ENCODE measurements at regions not wholly inside any gene's neighbourhood (a gene's known extent, or its start where the extent isn't known, plus 50 kb on each side); places are given as distances from the start of the nearest gene placed in this dataset.

- in situ Hi-C loops (cut with HindIII; ENCODE audit: low pct_unique_long_range_greater_than_20kb, low sequenced_read_pairs) = no loop called here
- no peak for DNase-seq (ENCODE audit: low read depth, low spot score)
Measured at GRCh38 chr20:57867181-57867803, 157.5 kb upstream of the PMEPA1 start.

- in situ Hi-C loops (cut with HindIII; ENCODE audit: low pct_unique_long_range_greater_than_20kb, low sequenced_read_pairs) = no loop called here
- no peak for DNase-seq (ENCODE audit: low read depth, low spot score)
Measured at GRCh38 chr20:57866250-57867106, 156.7 kb upstream of the PMEPA1 start.

GRCh38 chr20:57865266-57865665, 155.5 kb upstream of the PMEPA1 start:
- no peak for DNase-seq (ENCODE audit: low read depth, low spot score)
- in situ Hi-C loops (cut with HindIII; ENCODE audit: low pct_unique_long_range_greater_than_20kb, low sequenced_read_pairs) = no loop called here

GRCh38 chr20:57860576-57860975, 150.8 kb upstream of the PMEPA1 start:
- no peak for DNase-seq (ENCODE audit: low read depth, low spot score)
- in situ Hi-C loops (cut with HindIII; ENCODE audit: low pct_unique_long_range_greater_than_20kb, low sequenced_read_pairs) = no loop called here

GRCh38 chr20:57857969-57858368, 148.2 kb upstream of the PMEPA1 start:
- DNase-seq (ENCODE audit: low read depth, low spot score) = no peak

GRCh38 chr20:57857118-57857517, 147.3 kb upstream of the PMEPA1 start:
- in situ Hi-C loops (cut with HindIII; ENCODE audit: low pct_unique_long_range_greater_than_20kb, low sequenced_read_pairs) = no loop called here
- no peak for DNase-seq (ENCODE audit: low read depth, low spot score)

More at GRCh38 chr20:57857969-57858368, 148.2 kb upstream of the PMEPA1 start:
- in situ Hi-C loops (cut with HindIII; ENCODE audit: low pct_unique_long_range_greater_than_20kb, low sequenced_read_pairs) = no loop called here

GRCh38 chr20:57856658-57857057, 146.8 kb upstream of the PMEPA1 start:
- in situ Hi-C loops (cut with HindIII; ENCODE audit: low pct_unique_long_range_greater_than_20kb, low sequenced_read_pairs) = no loop called here
- DNase-seq (ENCODE audit: low read depth, low spot score) = no peak

GRCh38 chr20:57851796-57852195, 142.0 kb upstream of the PMEPA1 start:
- DNase-seq (ENCODE audit: low read depth, low spot score) = no peak
- in situ Hi-C loops (cut with HindIII; ENCODE audit: low pct_unique_long_range_greater_than_20kb, low sequenced_read_pairs) = no loop called here

- in situ Hi-C loops (cut with HindIII; ENCODE audit: low pct_unique_long_range_greater_than_20kb, low sequenced_read_pairs) = no loop called here
- DNase-seq (ENCODE audit: low read depth, low spot score) = no peak
Measured at GRCh38 chr20:57851025-57851682, 141.3 kb upstream of the PMEPA1 start.

- DNase-seq (ENCODE audit: low read depth, low spot score) = no peak
- in situ Hi-C loops (cut with HindIII; ENCODE audit: low pct_unique_long_range_greater_than_20kb, low sequenced_read_pairs) = no loop called here
Measured at GRCh38 chr20:57849521-57850215, 139.9 kb upstream of the PMEPA1 start.

- no peak for DNase-seq (ENCODE audit: low read depth, low spot score)
- in situ Hi-C loops (cut with HindIII; ENCODE audit: low pct_unique_long_range_greater_than_20kb, low sequenced_read_pairs) = no loop called here
Measured at GRCh38 chr20:57849121-57849520, 139.3 kb upstream of the PMEPA1 start.

GRCh38 chr20:57848282-57848681, 138.5 kb upstream of the PMEPA1 start:
- no peak for DNase-seq (ENCODE audit: low read depth, low spot score)
- in situ Hi-C loops (cut with HindIII; ENCODE audit: low pct_unique_long_range_greater_than_20kb, low sequenced_read_pairs) = no loop called here

GRCh38 chr20:57847104-57847503, 137.3 kb upstream of the PMEPA1 start:
- in situ Hi-C loops (cut with HindIII; ENCODE audit: low pct_unique_long_range_greater_than_20kb, low sequenced_read_pairs) = no loop called here

GRCh38 chr20:57844626-57845596, 135.1 kb upstream of the PMEPA1 start:
- peak; percentile 6 for DNase-seq (ENCODE audit: low read depth, low spot score)
- in situ Hi-C loops (cut with HindIII; ENCODE audit: low pct_unique_long_range_greater_than_20kb, low sequenced_read_pairs) = no loop called here

More at GRCh38 chr20:57847104-57847503, 137.3 kb upstream of the PMEPA1 start:
- DNase-seq (ENCODE audit: low read depth, low spot score) = no peak

- in situ Hi-C loops (cut with HindIII; ENCODE audit: low pct_unique_long_range_greater_than_20kb, low sequenced_read_pairs) = no loop called here
- DNase-seq (ENCODE audit: low read depth, low spot score) = no peak
Measured at GRCh38 chr20:57843941-57844625, 134.3 kb upstream of the PMEPA1 start.

- DNase-seq (ENCODE audit: low read depth, low spot score) = no peak
- in situ Hi-C loops (cut with HindIII; ENCODE audit: low pct_unique_long_range_greater_than_20kb, low sequenced_read_pairs) = no loop called here
Measured at GRCh38 chr20:57842720-57843119, 132.9 kb upstream of the PMEPA1 start.
